ENCODE measurements at regions not wholly inside any gene's neighbourhood (a gene's known extent, or its start where the extent isn't known, plus 50 kb on each side); places are given as distances from the start of the nearest gene placed in this dataset.

GRCh38 chr9:135196474-135196873, 109.0 kb downstream of the OLFM1 start:
- DNase-seq (ENCODE audit: low spot score), result no peak

GRCh38 chr9:135198144-135198543, 110.7 kb downstream of the OLFM1 start:
- peak; percentile 53 for DNase-seq (ENCODE audit: low spot score)

- peak; percentile 59 for DNase-seq (ENCODE audit: low spot score)
Measured at GRCh38 chr9:135198586-135199285, 111.3 kb downstream of the OLFM1 start.

GRCh38 chr9:135199489-135199888, 112.0 kb downstream of the OLFM1 start:
- no peak for DNase-seq (ENCODE audit: low spot score)

- no peak for DNase-seq (ENCODE audit: low spot score)
Measured at GRCh38 chr9:135201711-135202110, 114.2 kb downstream of the OLFM1 start.

- DNase-seq (ENCODE audit: low spot score), result no peak
Measured at GRCh38 chr9:135204177-135204576, 116.7 kb downstream of the OLFM1 start.

GRCh38 chr9:135209136-135209535, 121.7 kb downstream of the OLFM1 start:
- DNase-seq (ENCODE audit: low spot score), result no peak

GRCh38 chr9:135209852-135210251, 122.4 kb downstream of the OLFM1 start:
- DNase-seq (ENCODE audit: low spot score), result no peak

- DNase-seq (ENCODE audit: low spot score), result no peak
Measured at GRCh38 chr9:135210676-135211523, 123.4 kb downstream of the OLFM1 start.

- no peak for DNase-seq (ENCODE audit: low spot score)
Measured at GRCh38 chr9:135211524-135211890, 124.0 kb downstream of the OLFM1 start.

GRCh38 chr9:135212961-135213360, 125.5 kb downstream of the OLFM1 start:
- DNase-seq (ENCODE audit: low spot score), result no peak

- no peak for DNase-seq (ENCODE audit: low spot score)
Measured at GRCh38 chr9:135213566-135213965, 126.1 kb downstream of the OLFM1 start.

- no peak for DNase-seq (ENCODE audit: low spot score)
Measured at GRCh38 chr9:135214054-135214640, 126.7 kb downstream of the OLFM1 start.

- no peak for DNase-seq (ENCODE audit: low spot score)
Measured at GRCh38 chr9:135214706-135215105, 127.2 kb downstream of the OLFM1 start.

- DNase-seq (ENCODE audit: low spot score), result no peak
Measured at GRCh38 chr9:135215571-135216161, 128.2 kb downstream of the OLFM1 start.

- no peak for DNase-seq (ENCODE audit: low spot score)
Measured at GRCh38 chr9:135216236-135216635, 128.8 kb downstream of the OLFM1 start.

GRCh38 chr9:135216791-135217441, 129.4 kb downstream of the OLFM1 start:
- DNase-seq (ENCODE audit: low spot score), result no peak

GRCh38 chr9:135217836-135218235, 130.4 kb downstream of the OLFM1 start:
- no peak for DNase-seq (ENCODE audit: low spot score)

- peak; percentile 64 for DNase-seq (ENCODE audit: low spot score)
Measured at GRCh38 chr9:135218331-135219225, 131.1 kb downstream of the OLFM1 start.

- no peak for DNase-seq (ENCODE audit: low spot score)
Measured at GRCh38 chr9:135219676-135220600, 132.5 kb downstream of the OLFM1 start.
